HG02852 (cell line): ENCODE measurements at regions not wholly inside any gene's neighbourhood (a gene's known extent, or its start where the extent isn't known, plus 50 kb on each side); places are given as distances from the start of the nearest gene placed in this dataset.
A peak's percentile ranks its signal among the peaks of the same experiment; 100 is the strongest.

Experiments
- ATAC-seq: cut with Tn5 transposase; IDR thresholded peaks from one replicate; pipeline ENCODE4 v1.9.1; 2021; ENCODE audit warnings: mild to moderate bottlenecking, moderate library complexity; ENCODE audit not compliant: unreplicated experiment

- ATAC-seq, result no peak
Measured at GRCh38 chr3:31047673-31048072, 153.2 kb upstream of the GADL1 start.

- no peak for ATAC-seq
Measured at GRCh38 chr3:31048143-31048542, 153.7 kb upstream of the GADL1 start.

- ATAC-seq, result no peak
Measured at GRCh38 chr3:31050296-31050695, 155.8 kb upstream of the GADL1 start.

GRCh38 chr3:31051226-31051625 lies 156.8 kb upstream of the GADL1 start:
- no peak for ATAC-seq

DNA sequence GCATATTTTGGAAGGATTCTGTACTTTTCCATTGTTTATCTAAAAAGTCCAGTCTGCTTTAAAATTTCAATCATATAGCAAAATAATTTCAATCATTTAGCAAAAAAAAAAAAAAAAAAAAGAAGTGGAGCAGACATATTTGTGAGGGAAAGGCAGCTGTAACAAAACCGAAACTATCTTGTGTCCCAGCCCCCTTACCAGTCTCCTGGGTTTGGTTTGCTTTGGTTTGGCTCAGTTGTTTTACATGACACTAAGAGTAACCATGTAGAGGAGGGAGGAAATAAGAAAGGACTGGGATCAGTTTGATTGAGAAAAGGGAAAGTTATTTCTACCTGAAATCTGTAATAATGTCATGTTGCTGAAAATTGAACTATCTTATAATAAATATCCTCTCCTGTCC lies 158.8 kb upstream of the GADL1 start:
- no peak for ATAC-seq

GRCh38 chr3:31054032-31054431 lies 159.6 kb upstream of the GADL1 start:
- no peak for ATAC-seq

- ATAC-seq, result no peak
Measured at GRCh38 chr3:31055757-31056156, 161.3 kb upstream of the GADL1 start.

DNA sequence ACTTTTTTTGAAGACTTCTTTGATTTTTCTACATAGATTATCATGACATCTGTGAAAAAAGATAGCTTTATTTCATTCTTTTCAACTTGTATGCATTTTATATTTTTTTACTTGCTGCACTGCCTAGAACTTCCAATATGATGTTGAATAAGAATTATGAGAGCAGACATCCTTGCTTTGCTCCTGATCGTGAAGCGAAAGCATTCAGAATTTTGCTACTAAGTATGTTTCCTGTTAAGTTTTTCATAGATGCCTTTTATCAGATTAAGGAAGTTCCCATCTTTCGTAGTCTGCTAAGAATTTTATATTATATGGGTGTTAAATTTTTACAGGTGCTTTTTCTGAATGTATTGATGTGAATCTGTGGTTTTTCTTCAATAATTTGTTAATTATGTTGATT lies 163.4 kb upstream of the GADL1 start:
- ATAC-seq, result no peak

GRCh38 chr3:31064021-31064420 lies 169.6 kb upstream of the GADL1 start:
- no peak for ATAC-seq

GRCh38 chr3:31065765-31066164 lies 171.3 kb upstream of the GADL1 start:
- ATAC-seq, result no peak

DNA sequence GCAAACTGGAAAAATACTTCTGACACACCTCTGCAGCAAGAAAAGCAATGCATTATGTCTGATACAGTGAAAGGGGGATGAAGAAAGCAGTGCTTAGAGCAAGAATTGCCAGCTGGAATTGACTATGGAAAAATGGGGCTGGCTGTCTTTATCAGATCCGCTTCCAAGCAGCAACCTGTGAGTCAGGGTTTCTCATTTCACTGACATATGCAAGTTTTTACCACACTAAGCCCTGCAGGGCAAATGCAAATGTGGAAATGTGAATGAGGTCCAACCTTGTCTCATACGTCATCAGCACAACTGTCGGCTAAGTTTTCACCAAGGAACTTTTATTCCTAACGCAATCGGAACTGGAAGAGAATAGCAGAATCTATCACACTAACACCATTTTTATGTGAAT lies 172.5 kb upstream of the GADL1 start:
- ATAC-seq, result no peak

DNA sequence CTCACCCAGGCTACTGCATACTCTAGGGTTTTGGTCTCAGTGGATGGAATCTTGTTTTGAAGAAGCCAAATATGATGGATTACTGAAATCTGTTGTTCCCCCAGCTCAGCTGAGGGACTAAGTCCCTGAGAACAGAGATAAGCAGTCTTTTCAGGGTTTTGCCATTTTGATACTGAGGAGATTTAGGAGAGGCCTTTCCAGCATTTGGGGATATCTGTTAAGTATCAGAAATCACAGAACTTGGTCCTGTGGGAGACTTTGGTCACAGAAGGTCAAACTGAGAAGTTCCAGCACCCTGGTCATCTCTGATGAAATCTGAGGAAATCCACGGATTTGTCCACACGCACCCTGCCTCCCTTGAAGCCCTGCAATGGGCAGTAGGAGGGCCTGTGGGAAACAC lies 181.0 kb upstream of the GADL1 start:
- ATAC-seq, result no peak

GRCh38 chr3:31075876-31076275 lies 181.4 kb upstream of the GADL1 start:
- ATAC-seq, result no peak

GRCh38 chr3:31077021-31077601 lies 182.7 kb upstream of the GADL1 start:
- peak; percentile 89 for ATAC-seq

DNA sequence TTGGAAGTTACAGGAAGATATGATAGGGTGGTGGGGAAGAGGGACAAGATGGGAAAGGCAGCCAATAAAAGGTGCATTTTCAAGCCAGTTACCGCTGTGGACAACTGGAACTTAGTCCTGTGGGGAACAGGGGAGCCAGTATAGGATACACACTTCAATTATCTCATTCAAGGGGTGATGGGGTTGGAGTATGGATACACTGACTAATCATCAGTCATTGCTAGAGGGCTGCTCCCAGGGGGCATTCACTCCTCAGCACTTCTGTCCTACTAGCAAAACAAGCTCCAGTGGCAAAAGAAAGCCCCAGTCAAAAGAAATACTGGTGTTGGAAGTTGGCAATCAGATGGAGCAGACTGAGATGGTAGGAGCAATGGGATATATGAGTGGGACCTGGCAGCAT lies 183.4 kb upstream of the GADL1 start:
- ATAC-seq, result no peak

GRCh38 chr3:31079689-31080088 lies 185.2 kb upstream of the GADL1 start:
- no peak for ATAC-seq

- no peak for ATAC-seq
Measured at GRCh38 chr3:31081018-31081662, 186.7 kb upstream of the GADL1 start.

GRCh38 chr3:31086148-31086547 lies 191.7 kb upstream of the GADL1 start:
- ATAC-seq, result no peak

- no peak for ATAC-seq
Measured at GRCh38 chr3:31086698-31087097, 192.2 kb upstream of the GADL1 start.

GRCh38 chr3:31091748-31092147 lies 197.3 kb upstream of the GADL1 start:
- no peak for ATAC-seq

GRCh38 chr3:31092748-31093589 lies 198.5 kb upstream of the GADL1 start:
- no peak for ATAC-seq

GRCh38 chr3:31093606-31094005 lies 199.1 kb upstream of the GADL1 start:
- ATAC-seq, result no peak
